Renal cortical epithelial cell (primary cell): ENCODE measurements at regions not wholly inside any gene's neighbourhood (a gene's known extent, or its start where the extent isn't known, plus 50 kb on each side); places are given as distances from the start of the nearest gene placed in this dataset.
A peak's percentile ranks its signal among the peaks of the same experiment; 100 is the strongest.

Source experiments
- DNase-seq: peaks from one replicate; pipeline ENCODE4 v3.0.0-alpha.2; 2011; ENCODE audit warnings: low read depth

- peak; percentile 52 for DNase-seq
Observed at GRCh38 chr7:113464096-113464855, 345.9 kb upstream of the SMIM30 start.

GRCh38 chr7:113460067-113460466, 341.7 kb upstream of the SMIM30 start:
- peak; percentile 48 for DNase-seq

GRCh38 chr7:113456533-113456932, 338.2 kb upstream of the SMIM30 start:
- no peak for DNase-seq

GRCh38 chr7:113454597-113455169, 336.3 kb upstream of the SMIM30 start:
- no peak for DNase-seq

- no peak for DNase-seq
Observed at GRCh38 chr7:113452245-113452644, 333.9 kb upstream of the SMIM30 start.

GRCh38 chr7:113446791-113447190, 328.4 kb upstream of the SMIM30 start:
- no peak for DNase-seq

GRCh38 chr7:113446391-113446790, 328.0 kb upstream of the SMIM30 start:
- no peak for DNase-seq

- DNase-seq = no peak
Observed at GRCh38 chr7:113444261-113444660, 325.9 kb upstream of the SMIM30 start.

DNA sequence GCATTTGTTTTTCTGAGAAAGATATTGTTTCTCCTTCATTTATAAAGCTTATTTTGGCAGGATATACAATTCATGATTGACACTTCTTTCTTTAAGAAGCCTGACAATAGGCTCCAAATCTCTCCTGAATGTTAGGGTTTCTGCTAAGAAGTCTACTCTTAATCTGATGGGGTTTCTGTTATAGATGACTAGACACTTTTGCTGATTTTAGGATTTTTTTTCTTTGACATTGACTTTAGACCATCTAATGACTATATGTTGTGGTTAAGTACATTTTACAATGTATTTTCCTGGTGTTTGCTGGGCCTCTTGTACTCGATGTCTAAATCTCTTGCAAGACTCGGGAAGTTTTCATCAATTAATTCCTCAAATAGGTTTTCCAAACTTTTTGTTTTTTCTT, 321.8 kb upstream of the SMIM30 start:
- DNase-seq = no peak

- DNase-seq = no peak
Observed at GRCh38 chr7:113431406-113431805, 313.1 kb upstream of the SMIM30 start.

- no peak for DNase-seq
Observed at GRCh38 chr7:113424185-113424817, 305.9 kb upstream of the SMIM30 start.

DNA sequence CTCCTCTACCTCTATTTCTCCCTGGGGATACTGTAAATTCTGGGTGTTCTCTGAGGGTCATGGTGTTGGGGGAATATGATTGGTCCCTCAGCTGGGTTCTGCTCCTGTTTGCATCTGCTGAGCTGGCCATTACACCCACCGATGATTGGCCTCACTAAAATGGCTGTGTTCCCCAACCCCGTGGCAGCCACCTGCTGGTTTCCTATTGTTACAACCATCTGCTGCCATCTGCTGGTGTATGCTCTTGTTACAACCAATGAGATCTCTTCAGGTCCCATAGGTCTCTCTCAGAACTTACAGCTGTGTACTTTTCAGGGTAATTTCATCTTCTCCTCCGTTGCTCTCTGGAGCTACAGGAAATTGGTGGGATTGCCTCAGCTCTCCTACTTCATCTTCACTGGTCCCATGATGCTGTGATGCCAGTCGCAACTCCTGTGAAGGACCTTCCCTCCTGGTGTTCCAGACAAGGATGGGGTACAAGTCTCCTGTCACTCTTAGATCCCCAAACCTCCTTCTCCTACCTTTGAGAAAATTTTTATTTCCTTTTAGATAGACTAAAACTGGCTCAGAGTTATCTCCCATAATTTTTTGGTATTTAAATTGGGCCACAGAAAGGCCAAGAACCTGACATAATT, 303.5 kb upstream of the SMIM30 start:
- peak; percentile 78 for DNase-seq

DNA sequence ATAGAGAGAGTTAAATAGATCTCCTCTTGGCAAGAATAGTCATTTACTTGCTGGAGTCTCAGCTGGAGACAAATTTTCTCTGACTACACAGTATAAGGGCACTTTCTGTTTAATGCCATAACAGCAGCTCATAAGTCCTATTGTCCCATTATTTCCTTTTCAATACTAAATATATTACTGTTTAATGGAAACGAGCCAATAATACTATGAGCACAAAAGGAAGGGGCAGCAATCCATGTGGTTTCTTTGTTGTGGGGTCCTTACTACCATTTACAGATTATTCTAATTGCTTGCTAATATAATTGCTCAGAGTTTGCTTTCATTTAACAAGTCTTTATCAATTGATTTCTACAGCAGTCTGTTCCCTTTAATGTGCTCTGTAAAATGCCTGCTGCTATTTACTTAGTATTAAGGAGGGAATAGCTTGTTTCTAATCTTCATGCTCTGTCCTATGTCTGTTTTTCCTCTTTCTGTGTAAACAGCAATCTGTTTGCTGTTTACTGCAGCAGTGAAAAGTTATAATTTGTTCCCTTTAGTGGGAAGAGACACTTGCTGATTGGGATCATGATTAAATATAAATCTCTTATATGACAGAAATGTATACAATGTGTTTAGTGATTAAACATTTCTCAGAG, 296.2 kb upstream of the SMIM30 start:
- no peak for DNase-seq

GRCh38 chr7:113412410-113412809, 294.1 kb upstream of the SMIM30 start:
- DNase-seq = no peak

DNA sequence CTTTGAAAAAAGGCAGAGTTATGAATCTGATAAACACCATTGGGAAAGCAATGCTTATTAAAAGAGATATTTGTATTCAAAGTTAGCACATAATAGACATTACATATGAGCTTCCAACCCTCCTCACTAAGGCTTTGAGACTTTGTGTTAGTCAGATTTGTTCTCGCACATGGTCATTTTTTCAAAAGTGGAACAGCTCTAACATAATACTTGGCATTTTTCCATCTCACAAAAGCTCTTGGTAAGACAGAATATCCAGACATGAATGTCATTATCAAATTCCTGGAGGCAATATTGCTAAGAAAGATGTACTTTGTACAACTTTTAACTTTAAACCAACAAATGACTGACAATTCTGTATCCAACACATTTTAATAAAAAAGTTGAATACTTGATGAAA, 292.4 kb upstream of the SMIM30 start:
- DNase-seq = no peak

- no peak for DNase-seq
Observed at GRCh38 chr7:113408999-113409398, 290.6 kb upstream of the SMIM30 start.

DNA sequence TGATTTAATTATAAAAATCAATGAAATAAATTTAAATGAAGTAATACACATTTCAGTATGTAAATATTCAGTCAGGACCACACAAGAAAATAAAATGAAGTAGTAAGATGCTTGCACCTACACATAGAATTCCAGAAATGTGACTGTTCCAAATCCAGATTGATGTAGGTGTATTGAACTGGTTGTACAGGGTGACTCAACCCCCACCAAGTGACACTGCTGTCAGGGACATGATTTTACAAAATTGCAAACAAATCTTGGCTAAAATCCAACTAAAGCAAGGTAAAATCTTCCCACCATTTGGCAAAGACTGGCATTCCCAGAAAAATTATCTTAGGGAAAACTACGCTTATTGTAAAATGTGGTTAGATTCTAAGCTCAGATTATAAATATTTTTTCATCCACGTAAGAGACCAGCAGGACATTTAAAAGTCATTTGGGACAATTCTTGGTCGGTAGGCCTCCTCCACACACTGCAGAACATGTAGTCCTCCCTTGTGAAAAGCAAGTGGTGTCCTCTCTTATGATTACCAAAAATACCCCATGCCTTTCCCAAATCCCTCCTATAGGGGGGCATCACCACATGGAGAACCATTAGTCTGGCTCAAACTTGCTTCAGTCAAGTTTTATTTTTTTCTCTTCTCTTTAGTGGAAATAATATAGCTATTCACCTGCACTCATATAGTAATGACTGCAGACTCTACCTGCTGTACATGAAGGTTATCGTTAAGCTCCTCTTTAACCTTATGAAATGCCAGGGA, 287.1 kb upstream of the SMIM30 start:
- DNase-seq = no peak

DNA sequence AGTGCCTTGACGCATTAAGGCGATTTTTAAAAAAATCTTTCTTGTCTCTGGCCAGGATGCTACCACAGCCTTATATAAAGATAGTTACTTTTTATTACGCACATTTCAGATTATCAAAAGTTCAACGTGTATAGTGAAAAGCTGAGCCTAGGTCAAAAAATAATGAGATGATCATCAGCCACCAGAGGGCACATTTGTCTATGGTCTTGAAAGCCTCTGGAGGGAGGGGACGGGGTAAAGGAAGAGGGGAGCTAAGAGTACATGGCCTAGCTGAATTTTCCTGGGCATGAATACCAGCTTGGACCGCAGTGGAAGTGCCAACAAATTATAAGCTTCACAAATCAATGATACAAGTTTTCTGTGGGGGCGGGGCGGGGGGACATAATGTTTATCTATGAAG, 285.9 kb upstream of the SMIM30 start:
- DNase-seq = peak; percentile 5

- no peak for DNase-seq
Observed at GRCh38 chr7:113402482-113402881, 284.1 kb upstream of the SMIM30 start.

DNA sequence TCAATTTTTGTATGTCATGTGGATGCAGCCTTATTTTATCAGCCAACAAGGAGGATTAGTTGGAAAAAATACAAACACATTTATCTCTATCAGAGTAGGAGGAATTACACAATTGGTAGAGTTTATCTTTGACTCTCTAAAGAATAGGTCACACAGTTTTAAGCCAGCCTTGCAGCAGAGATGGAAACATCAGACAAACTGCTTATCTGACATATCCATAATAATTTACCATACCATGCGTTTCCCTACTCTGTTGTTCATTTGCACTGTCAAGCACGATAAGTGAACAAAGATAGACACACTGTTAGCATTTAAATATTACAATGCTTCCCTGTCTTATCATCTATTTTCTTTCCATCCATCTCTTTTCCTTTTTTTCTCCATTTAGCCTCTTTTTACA, 283.7 kb upstream of the SMIM30 start:
- DNase-seq = no peak

DNA sequence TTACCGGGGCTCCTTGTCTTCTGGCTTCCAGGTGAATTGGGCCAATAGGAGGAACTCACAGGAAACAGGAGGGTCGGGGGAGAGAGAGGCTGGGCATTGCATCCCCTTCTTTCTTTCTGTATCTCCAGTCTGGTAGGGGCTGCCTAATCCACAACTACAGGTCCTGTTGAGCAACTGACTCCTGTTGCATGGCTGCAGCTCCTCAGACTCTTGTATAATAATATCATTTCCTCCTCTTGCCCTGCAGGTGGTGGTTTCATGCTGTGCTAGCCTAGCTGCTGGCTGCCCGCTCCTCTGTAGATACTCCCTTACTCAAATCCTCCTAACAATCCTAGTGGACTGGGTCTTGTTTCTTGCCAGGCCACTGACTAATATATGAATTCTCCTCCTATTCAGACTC, 276.5 kb upstream of the SMIM30 start:
- DNase-seq = no peak
